ENCODE measurements at regions not wholly inside any gene's neighbourhood (a gene's known extent, or its start where the extent isn't known, plus 50 kb on each side); places are given as distances from the start of the nearest gene placed in this dataset.

- no peaks in the 10 kb centered on the region for H3K4me1 ChIP-seq (ENCODE audit: control insufficient read depth, insufficient read depth, low read length)
- DNase-seq (no peak), ATAC-seq (no peak)
- no peak overlapping the region for H3K4me3 ChIP-seq (ENCODE audit: low read length)
- H3K36me3 Mint-ChIP-seq: no peaks in the 10 kb centered on the region
- no peaks in the 10 kb centered on the region for H3K27me3 Mint-ChIP-seq (ENCODE audit: low read depth in 2 of 2)
- 66% methylated on average over 2 of the region's 4 CpGs for WGBS (ENCODE audit: insufficient coverage)
- H3K4me1 Mint-ChIP-seq: peaks cover 0 to 11% of the 10 kb centered on the region in 2 donors
- H3K27ac Mint-ChIP-seq: no peak overlapping the region
- H3K9me3 Mint-ChIP-seq: peaks cover under 1 to 3% of the 10 kb centered on the region in 2 donors
- H3K4me3 Mint-ChIP-seq: no peak overlapping the region
- no peak overlapping the region for H3K27ac ChIP-seq (ENCODE audit: low read length)
- H3K9me3 ChIP-seq (ENCODE audit: control insufficient read depth, insufficient read depth, low read length): no peaks in the 10 kb centered on the region
- H3K27me3 ChIP-seq (ENCODE audit: control insufficient read depth, insufficient read depth, low read length): no peaks in the 10 kb centered on the region
- intact Hi-C loops (cut with micrococcal nuclease): no loop called here
- TF ChIP-seq CTCF (IDR thresholded peaks at IDR 0.05): no peak
- H3K36me3 ChIP-seq (ENCODE audit: control insufficient read depth, insufficient read depth, low read length): no peaks in the 10 kb centered on the region
These were observed 1561.9 kb downstream of the MRPL39 start for GRCh38 chr21:24045373-24045772.

- Histone ChIP-seq H3K4me3 (ENCODE audit: low read length) (no peak overlapping the region), H3K36me3 (ENCODE audit: control insufficient read depth, insufficient read depth, low read length) (no peaks in the 10 kb centered on the region), H3K4me1 (ENCODE audit: control insufficient read depth, insufficient read depth, low read length) (no peaks in the 10 kb centered on the region), H3K27ac (ENCODE audit: low read length) (no peak overlapping the region), H3K9me3 (ENCODE audit: control insufficient read depth, insufficient read depth, low read length) (no peaks in the 10 kb centered on the region), H3K27me3 (ENCODE audit: control insufficient read depth, insufficient read depth, low read length) (no peaks in the 10 kb centered on the region)
- no peak for DNase-seq
- intact Hi-C loops (cut with micrococcal nuclease): no loop called here
- TF ChIP-seq CTCF (IDR thresholded peaks at IDR 0.05): no peak
- ATAC-seq: no peak
- Mint-ChIP-seq H3K4me3 (no peak overlapping the region), H3K36me3 (no peaks in the 10 kb centered on the region), H3K4me1 (peaks cover 0 to 11% of the 10 kb centered on the region in 2 donors), H3K27me3 (ENCODE audit: low read depth in 2 of 2) (no peaks in the 10 kb centered on the region), H3K27ac (no peak overlapping the region), H3K9me3 (peaks cover 3 to 4% of the 10 kb centered on the region in 2 donors)
- 100% methylated on average over 1 of the region's 1 CpG for WGBS (ENCODE audit: insufficient coverage)
These were observed 1564.6 kb downstream of the MRPL39 start for GRCh38 chr21:24042687-24043086.

GRCh38 chr21:24032709-24033232 is 1574.5 kb downstream of the MRPL39 start:
- Mint-ChIP-seq H3K27me3 (ENCODE audit: low read depth in 2 of 2) (no peaks in the 10 kb centered on the region), H3K4me1 (no peaks in the 10 kb centered on the region), H3K27ac (no peak overlapping the region), H3K36me3 (peaks cover 9% of the 10 kb centered on the region), H3K4me3 (no peak overlapping the region), H3K9me3 (peaks cover 4 to 17% of the 10 kb centered on the region in 2 donors)
- no peak for TF ChIP-seq CTCF (IDR thresholded peaks at IDR 0.05)
- DNase-seq (no peak), ATAC-seq (no peak)
- Histone ChIP-seq H3K27ac (ENCODE audit: low read length) (no peak overlapping the region), H3K4me1 (ENCODE audit: control insufficient read depth, insufficient read depth, low read length) (no peaks in the 10 kb centered on the region), H3K4me3 (ENCODE audit: low read length) (no peak overlapping the region), H3K36me3 (ENCODE audit: control insufficient read depth, insufficient read depth, low read length) (no peaks in the 10 kb centered on the region), H3K27me3 (ENCODE audit: control insufficient read depth, insufficient read depth, low read length) (no peaks in the 10 kb centered on the region), H3K9me3 (ENCODE audit: control insufficient read depth, insufficient read depth, low read length) (peaks cover 4% of the 10 kb centered on the region)
- WGBS (ENCODE audit: insufficient coverage): 0% methylated on average over 1 of the region's 2 CpGs
- intact Hi-C loops (cut with micrococcal nuclease): no loop called here

GRCh38 chr21:24027396-24027795 is 1579.9 kb downstream of the MRPL39 start:
- Mint-ChIP-seq H3K4me3 (no peak overlapping the region), H3K27ac (no peak overlapping the region)
- 34% methylated on average over 4 of the region's 4 CpGs for WGBS (ENCODE audit: insufficient coverage)

More at GRCh38 chr21:24027396-24027795, 1579.9 kb downstream of the MRPL39 start:
- Mint-ChIP-seq H3K4me1 (no peaks in the 10 kb centered on the region), H3K36me3 (no peaks in the 10 kb centered on the region), H3K27me3 (ENCODE audit: low read depth in 2 of 2) (no peaks in the 10 kb centered on the region), H3K9me3 (peaks cover 2 to 4% of the 10 kb centered on the region in 2 donors)
- Histone ChIP-seq H3K27me3 (ENCODE audit: control insufficient read depth, insufficient read depth, low read length) (no peaks in the 10 kb centered on the region), H3K36me3 (ENCODE audit: control insufficient read depth, insufficient read depth, low read length) (no peaks in the 10 kb centered on the region), H3K4me1 (ENCODE audit: control insufficient read depth, insufficient read depth, low read length) (no peaks in the 10 kb centered on the region), H3K27ac (ENCODE audit: low read length) (no peak overlapping the region), H3K4me3 (ENCODE audit: low read length) (no peak overlapping the region), H3K9me3 (ENCODE audit: control insufficient read depth, insufficient read depth, low read length) (no peaks in the 10 kb centered on the region)
- no peak for ATAC-seq
- intact Hi-C loops (cut with micrococcal nuclease): no loop called here
- no peak for DNase-seq
- no peak for TF ChIP-seq CTCF (IDR thresholded peaks at IDR 0.05)

All from natural killer cell (primary cell).